Trophoblast cell (in vitro differentiated cells and primary cell): ENCODE measurements at regions not wholly inside any gene's neighbourhood (a gene's known extent, or its start where the extent isn't known, plus 50 kb on each side); places are given as distances from the start of the nearest gene placed in this dataset.
A peak's percentile ranks its signal among the peaks of the same experiment; 100 is the strongest.

ENCODE experiments used
- DNase-seq, 2 donors: peaks; one replicate each; pipeline ENCODE4 v3.0.0-alpha.2; 2016
- H2AFZ ChIP-seq: 2 replicates; pipeline ENCODE4 v1.6.1; 2013; ENCODE audit warnings: low read length, moderate library complexity, mild to moderate bottlenecking; ENCODE audit not compliant: insufficient read depth, poor library complexity
- H2AK5ac ChIP-seq: 2 replicates; pipeline ENCODE4 v1.6.1; 2013; ENCODE audit warnings: mild to moderate bottlenecking, low read length
- H2BK120ac ChIP-seq: 2 replicates; pipeline ENCODE4 v1.6.1; 2013; ENCODE audit warnings: low read length, mild to moderate bottlenecking, moderate library complexity; ENCODE audit not compliant: insufficient read depth, poor library complexity
- H2BK12ac ChIP-seq: 2 replicates; pipeline ENCODE4 v1.6.1; 2013; ENCODE audit warnings: mild to moderate bottlenecking, low read length, moderate library complexity
- H2BK5ac ChIP-seq: 2 replicates; pipeline ENCODE4 v1.6.1; 2013; ENCODE audit warnings: low read length, low read depth, moderate library complexity, mild to moderate bottlenecking; ENCODE audit not compliant: poor library complexity
- H3K14ac ChIP-seq: 2 replicates; pipeline ENCODE4 v1.6.1; 2013; ENCODE audit warnings: mild to moderate bottlenecking, low read length
- H3K18ac ChIP-seq: 2 replicates; pipeline ENCODE4 v1.6.1; 2013; ENCODE audit warnings: mild to moderate bottlenecking, low read length
- H3K23ac ChIP-seq: 2 replicates; pipeline ENCODE4 v1.6.1; 2013; ENCODE audit warnings: low read length
- H3K27ac ChIP-seq: 2 replicates; pipeline ENCODE4 v1.5.1; 2013; ENCODE audit warnings: low read depth, mild to moderate bottlenecking, inconsistent platforms, low read length, moderate library complexity
- H3K27me3 ChIP-seq: 2 replicates; pipeline ENCODE4 v1.6.1; 2013; ENCODE audit warnings: inconsistent platforms, mild to moderate bottlenecking, low read length, moderate library complexity; ENCODE audit not compliant: insufficient read depth
- H3K36me3 ChIP-seq, 2 experiments: 1 replicate in 1 of 2; 2 replicates in 1 of 2; pipeline ENCODE4 v1.6.1; 2013; ENCODE audit warnings: low read length in 2 of 2, mild to moderate bottlenecking in 2 of 2, moderate library complexity in 1 of 2; ENCODE audit not compliant: insufficient read depth in 2 of 2, control insufficient read depth in 1 of 2
- H3K4ac ChIP-seq: 2 replicates; pipeline ENCODE4 v1.6.1; 2013; ENCODE audit warnings: low read depth, mild to moderate bottlenecking, low read length, moderate library complexity
- H3K4me1 ChIP-seq, 2 experiments: 1 replicate in 1 of 2; 2 replicates in 1 of 2; pipeline ENCODE4 v1.6.1; 2013; ENCODE audit warnings: low read length in 2 of 2, mild to moderate bottlenecking in 2 of 2, moderate library complexity in 1 of 2; ENCODE audit not compliant: insufficient read depth in 2 of 2, control insufficient read depth in 1 of 2
- H3K4me2 ChIP-seq: 2 replicates; pipeline ENCODE4 v1.6.1; 2013; ENCODE audit warnings: inconsistent platforms, mild to moderate bottlenecking, low read length, moderate library complexity
- H3K4me3 ChIP-seq: 2 replicates; pipeline ENCODE4 v1.5.1; 2013; ENCODE audit warnings: mild to moderate bottlenecking, low read depth, low read length, inconsistent platforms
- H3K79me1 ChIP-seq: one replicate; pipeline ENCODE4 v1.6.1; 2013; ENCODE audit warnings: low read length
- H3K79me2 ChIP-seq: 2 replicates; pipeline ENCODE4 v1.6.1; 2013; ENCODE audit warnings: low read length, mild to moderate bottlenecking; ENCODE audit not compliant: control insufficient read depth, insufficient read depth, poor library complexity
- H3K9ac ChIP-seq: 2 replicates; pipeline ENCODE4 v1.6.1; 2013; ENCODE audit warnings: mild to moderate bottlenecking, low read length
- H3K9me3 ChIP-seq: 2 replicates; pipeline ENCODE4 v1.6.1; 2013; ENCODE audit warnings: low read depth, mild to moderate bottlenecking, control low read depth, inconsistent platforms, low read length; ENCODE audit not compliant: insufficient read depth
- H4K12ac ChIP-seq: 2 replicates; pipeline ENCODE4 v1.6.1; 2013; ENCODE audit warnings: low read depth, mild to moderate bottlenecking, low read length, moderate library complexity
- H4K8ac ChIP-seq: 2 replicates; pipeline ENCODE4 v1.6.1; 2013; ENCODE audit warnings: low read depth, mild to moderate bottlenecking, low read length, moderate library complexity
- H4K91ac ChIP-seq: one replicate; pipeline ENCODE4 v1.6.1; 2013; ENCODE audit warnings: low read depth, mild to moderate bottlenecking, low read length, moderate library complexity
- WGBS: extraction: QIAGEN DNeasy Blood & Tissue Kit; methylation state at CpG from one replicate; pipeline ENCODE4 v1.1.7; 2013; ENCODE audit warnings: missing lambda C conversion rate; ENCODE audit not compliant: insufficient read length, insufficient coverage; ENCODE audit errors: extremely low coverage; 5-methylcytosine and 5-hydroxymethylcytosine counted together

- no peak overlapping the region for H2AFZ ChIP-seq
- no peak overlapping the region for H4K12ac ChIP-seq
- H3K23ac ChIP-seq = no peak overlapping the region
- H2BK5ac ChIP-seq = no peak overlapping the region
- no peak overlapping the region for H3K4me2 ChIP-seq
- H3K27ac ChIP-seq = no peak overlapping the region
- H3K79me2 ChIP-seq = no peaks in the 10 kb centered on the region
- DNase-seq = no peak
- no peak overlapping the region for H2AK5ac ChIP-seq
- H3K36me3 ChIP-seq = peaks cover 57 to 64% of the 10 kb centered on the region in 2 experiments
- no peak overlapping the region for H3K4ac ChIP-seq
- H2BK12ac ChIP-seq = no peak overlapping the region
- no peak overlapping the region for H4K8ac ChIP-seq
- no peak overlapping the region for H3K18ac ChIP-seq
- H3K27me3 ChIP-seq = no peaks in the 10 kb centered on the region
- H4K91ac ChIP-seq = no peak overlapping the region
- H3K14ac ChIP-seq = no peak overlapping the region
- H3K9ac ChIP-seq = no peak overlapping the region
- H3K9me3 ChIP-seq = peaks cover 4% of the 10 kb centered on the region
- H3K4me1 ChIP-seq = peaks cover 8% of the 10 kb centered on the region in 2 experiments
- WGBS = no CpG with 5 or more reads among the region's 15 CpGs
- no peak overlapping the region for H2BK120ac ChIP-seq
- peaks cover 3% of the 10 kb centered on the region for H3K79me1 ChIP-seq
- H3K4me3 ChIP-seq = no peak overlapping the region
These were observed 134.6 kb downstream of the RFLNA start for GRCh38 chr12:124429535-124429934.

- Histone ChIP-seq H3K79me1 (peaks cover 3% of the 10 kb centered on the region), H3K4me3 (no peak overlapping the region)
- WGBS = no CpG with 5 or more reads among the region's 13 CpGs
These were observed 133.9 kb downstream of the RFLNA start for GRCh38 chr12:124428792-124429281.

GRCh38 chr12:124428136-124428791 is 133.4 kb downstream of the RFLNA start:
- no peak overlapping the region for H2BK5ac ChIP-seq
- no peak overlapping the region for H4K12ac ChIP-seq
- no peak overlapping the region for H3K4me2 ChIP-seq
- no peak overlapping the region for H3K4me3 ChIP-seq
- no CpG with 5 or more reads among the region's 23 CpGs for WGBS
- no peak overlapping the region for H3K4ac ChIP-seq
- H3K9me3 ChIP-seq = peaks cover 4% of the 10 kb centered on the region
- no peak for DNase-seq
- no peak overlapping the region for H3K9ac ChIP-seq
- H4K8ac ChIP-seq = no peak overlapping the region
- H3K79me1 ChIP-seq = peaks cover 3% of the 10 kb centered on the region
- peaks cover 8% of the 10 kb centered on the region in 2 experiments for H3K4me1 ChIP-seq
- no peaks in the 10 kb centered on the region for H3K79me2 ChIP-seq
- no peak overlapping the region for H3K23ac ChIP-seq
- peaks cover 64 to 73% of the 10 kb centered on the region in 2 experiments for H3K36me3 ChIP-seq
- no peak overlapping the region for H2AFZ ChIP-seq
- H3K27ac ChIP-seq = no peak overlapping the region
- no peak overlapping the region for H3K18ac ChIP-seq
- H4K91ac ChIP-seq = no peak overlapping the region
- H3K14ac ChIP-seq = no peak overlapping the region
- H2AK5ac ChIP-seq = no peak overlapping the region
- H3K27me3 ChIP-seq = no peaks in the 10 kb centered on the region
- no peak overlapping the region for H2BK12ac ChIP-seq
- no peak overlapping the region for H2BK120ac ChIP-seq

More at GRCh38 chr12:124428792-124429281, 133.9 kb downstream of the RFLNA start:
- Histone ChIP-seq H3K27ac (no peak overlapping the region), H2BK5ac (no peak overlapping the region), H3K4me1 (peaks cover 8% of the 10 kb centered on the region in 2 experiments), H3K14ac (no peak overlapping the region), H3K4me2 (no peak overlapping the region), H3K4ac (no peak overlapping the region), H2BK120ac (no peak overlapping the region), H3K18ac (no peak overlapping the region), H3K9me3 (peaks cover 4% of the 10 kb centered on the region), H3K23ac (no peak overlapping the region), H4K8ac (no peak overlapping the region), H3K36me3 (peaks cover 62 to 71% of the 10 kb centered on the region in 2 experiments), H3K79me2 (no peaks in the 10 kb centered on the region), H4K91ac (no peak overlapping the region), H4K12ac (no peak overlapping the region), H2AFZ (no peak overlapping the region), H3K9ac (no peak overlapping the region), H2BK12ac (no peak overlapping the region), H2AK5ac (no peak overlapping the region), H3K27me3 (no peaks in the 10 kb centered on the region)
- no peak for DNase-seq

GRCh38 chr12:124426594-124427555 is 132.0 kb downstream of the RFLNA start:
- no peak overlapping the region for H4K91ac ChIP-seq
- no peak overlapping the region for H2BK120ac ChIP-seq
- H3K79me1 ChIP-seq = no peaks in the 10 kb centered on the region
- H3K27ac ChIP-seq = no peak overlapping the region
- H2BK12ac ChIP-seq = no peak overlapping the region
- H3K9ac ChIP-seq = no peak overlapping the region
- no peak overlapping the region for H2AK5ac ChIP-seq
- H3K4me2 ChIP-seq = no peak overlapping the region
- H3K9me3 ChIP-seq = peaks cover 4% of the 10 kb centered on the region
- no peak overlapping the region for H3K4ac ChIP-seq
- no peak overlapping the region for H2AFZ ChIP-seq
- no peak overlapping the region for H3K14ac ChIP-seq
- no peaks in the 10 kb centered on the region for H3K79me2 ChIP-seq
- no peak overlapping the region for H4K8ac ChIP-seq
- peaks cover 70 to 77% of the 10 kb centered on the region in 2 experiments for H3K36me3 ChIP-seq
- no peak overlapping the region for H3K23ac ChIP-seq
- no CpG with 5 or more reads among the region's 42 CpGs for WGBS
- H2BK5ac ChIP-seq = no peak overlapping the region
- DNase-seq = no peak
- no peaks in the 10 kb centered on the region for H3K27me3 ChIP-seq
- peak overlapping the region; percentile 15 for H3K18ac ChIP-seq
- no peak overlapping the region for H3K4me3 ChIP-seq
- peaks cover 2 to 4% of the 10 kb centered on the region in 2 experiments for H3K4me1 ChIP-seq
- H4K12ac ChIP-seq = no peak overlapping the region
